H1 (cell line): ENCODE measurements at regions not wholly inside any gene's neighbourhood (a gene's known extent, or its start where the extent isn't known, plus 50 kb on each side); places are given as distances from the start of the nearest gene placed in this dataset.

ENCODE experiments used
- CBX8 ChIP-seq: fragments of 300-800, 300-1000 bp; sonication (generic); IDR thresholded peaks from 2 replicates; pipeline ENCODE4 v1.7.1; 2016; ENCODE audit warnings: low read depth, low read length, borderline replicate concordance
- CREB1 ChIP-seq: IDR thresholded peaks from 2 replicates; pipeline ENCODE4 v1.6.1; 2012; ENCODE audit warnings: inconsistent platforms
- EGR1 ChIP-seq: IDR thresholded peaks from 2 replicates; pipeline ENCODE4 v1.6.1; 2011; ENCODE audit warnings: low read depth, low read length, borderline replicate concordance
- HDAC6 ChIP-seq: IDR thresholded peaks from one replicate; pipeline ENCODE4 v1.7.1; 2012; ENCODE audit warnings: low read depth, mild to moderate bottlenecking, inconsistent platforms, low read length, moderate library complexity
- MAFK ChIP-seq: IDR thresholded peaks from 2 replicates; pipeline ENCODE4 v1.6.1; 2012; ENCODE audit warnings: low read depth, mild to moderate bottlenecking, improper control_type of control experiment, low read length
- POLR2A ChIP-seq, 2 experiments: IDR thresholded peaks; 1 replicate in 1 of 2; 2 replicates in 1 of 2; pipeline ENCODE4 v1.6.1; 2011; ENCODE audit warnings: low read depth in 2 of 2, low read length in 2 of 2, mild to moderate bottlenecking in 2 of 2; ENCODE audit errors: control extremely low read depth in 1 of 2
- SIN3A ChIP-seq, 2 experiments: IDR thresholded peaks in 1 of 2; conservative IDR thresholded peaks in 1 of 2; 2 replicates each; pipeline ENCODE4 v1.6.1; 2011 to 2012; ENCODE audit warnings: low read length in 2 of 2, improper control_type of control experiment in 1 of 2, low read depth in 1 of 2, mild to moderate bottlenecking in 1 of 2
- TCF12 ChIP-seq: IDR thresholded peaks from 2 replicates; pipeline ENCODE4 v1.6.1; 2011; ENCODE audit warnings: low read depth, mild to moderate bottlenecking, low read length
- TEAD4 ChIP-seq: IDR thresholded peaks from 2 replicates; pipeline ENCODE4 v1.6.1; 2012; ENCODE audit warnings: low read depth, low read length, inconsistent platforms, mixed read lengths
- ZNF274 ChIP-seq: IDR thresholded peaks from 2 replicates; pipeline ENCODE4 v1.7.0; 2012; ENCODE audit warnings: low read length, borderline replicate concordance; ENCODE audit errors: extremely low read depth
- TF ChIP-seq, protein P1 (sequence below), 3 experiments: IDR thresholded peaks; 1 replicate in 2 of 3; 2 replicates in 1 of 3; pipeline versions ENCODE4 v1.5.1 to v1.6.1; 2011; ENCODE audit warnings: low read length in 3 of 3, mild to moderate bottlenecking in 3 of 3, inconsistent platforms in 2 of 3, low read depth in 1 of 3, moderate library complexity in 1 of 3; ENCODE audit not compliant: insufficient read depth in 1 of 3; ENCODE audit errors: control extremely low read depth in 1 of 3
- TF ChIP-seq, protein P2 (sequence below): IDR thresholded peaks from 2 replicates; pipeline ENCODE4 v1.6.1; 2012; ENCODE audit warnings: inconsistent platforms

DNA sequence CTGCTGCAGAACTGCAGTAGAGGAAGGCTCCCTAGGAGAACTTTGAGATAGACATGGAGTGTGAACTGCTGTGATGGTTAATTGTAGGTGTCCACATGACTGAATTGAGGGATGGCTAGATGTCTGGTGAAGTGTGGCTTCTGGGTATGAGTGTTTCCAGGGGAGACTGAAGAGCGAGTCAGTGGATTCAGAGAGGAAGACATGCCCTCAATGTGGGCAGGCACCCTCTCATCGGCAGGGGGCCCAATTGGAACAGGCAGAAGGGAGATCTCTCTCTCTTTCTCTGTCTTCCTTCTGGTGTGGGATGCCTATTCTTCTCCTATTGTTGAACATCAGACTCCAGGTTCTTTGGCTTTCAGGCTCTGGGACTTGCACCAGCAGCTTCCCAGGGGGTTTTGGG is 304.7 kb upstream of the GATB start:
- TF ChIP-seq POLR2A (IDR thresholded peaks at IDR 0.05; ENCODE audit: control extremely low read depth in 1 of 2, low read depth in 2 of 2, low read length in 2 of 2), result no peak
- TF ChIP-seq CREB1, result no peak
- TF ChIP-seq, protein P1, sequence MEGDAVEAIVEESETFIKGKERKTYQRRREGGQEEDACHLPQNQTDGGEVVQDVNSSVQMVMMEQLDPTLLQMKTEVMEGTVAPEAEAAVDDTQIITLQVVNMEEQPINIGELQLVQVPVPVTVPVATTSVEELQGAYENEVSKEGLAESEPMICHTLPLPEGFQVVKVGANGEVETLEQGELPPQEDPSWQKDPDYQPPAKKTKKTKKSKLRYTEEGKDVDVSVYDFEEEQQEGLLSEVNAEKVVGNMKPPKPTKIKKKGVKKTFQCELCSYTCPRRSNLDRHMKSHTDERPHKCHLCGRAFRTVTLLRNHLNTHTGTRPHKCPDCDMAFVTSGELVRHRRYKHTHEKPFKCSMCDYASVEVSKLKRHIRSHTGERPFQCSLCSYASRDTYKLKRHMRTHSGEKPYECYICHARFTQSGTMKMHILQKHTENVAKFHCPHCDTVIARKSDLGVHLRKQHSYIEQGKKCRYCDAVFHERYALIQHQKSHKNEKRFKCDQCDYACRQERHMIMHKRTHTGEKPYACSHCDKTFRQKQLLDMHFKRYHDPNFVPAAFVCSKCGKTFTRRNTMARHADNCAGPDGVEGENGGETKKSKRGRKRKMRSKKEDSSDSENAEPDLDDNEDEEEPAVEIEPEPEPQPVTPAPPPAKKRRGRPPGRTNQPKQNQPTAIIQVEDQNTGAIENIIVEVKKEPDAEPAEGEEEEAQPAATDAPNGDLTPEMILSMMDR (IDR thresholded peaks at IDR 0.05; ENCODE audit: control extremely low read depth in 1 of 3, insufficient read depth in 1 of 3, low read depth in 1 of 3, low read length in 3 of 3), result no peak
- no peak for TF ChIP-seq SIN3A (conservative IDR thresholded peaks at IDR 0.05 in 1 of 2, IDR thresholded peaks at IDR 0.05 in 1 of 2; ENCODE audit: low read depth in 1 of 2, low read length in 2 of 2)
- TF ChIP-seq ZNF274, result no peak
- TF ChIP-seq EGR1, result no peak
- no peak for TF ChIP-seq TEAD4
- TF ChIP-seq CBX8, result no peak
- no peak for TF ChIP-seq TCF12
- TF ChIP-seq HDAC6, result no peak
- TF ChIP-seq MAFK, result no peak
- TF ChIP-seq, protein P2, sequence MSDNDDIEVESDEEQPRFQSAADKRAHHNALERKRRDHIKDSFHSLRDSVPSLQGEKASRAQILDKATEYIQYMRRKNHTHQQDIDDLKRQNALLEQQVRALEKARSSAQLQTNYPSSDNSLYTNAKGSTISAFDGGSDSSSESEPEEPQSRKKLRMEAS, result no peak
